ENCODE measurements at regions not wholly inside any gene's neighbourhood (a gene's known extent, or its start where the extent isn't known, plus 50 kb on each side); places are given as distances from the start of the nearest gene placed in this dataset.

DNA sequence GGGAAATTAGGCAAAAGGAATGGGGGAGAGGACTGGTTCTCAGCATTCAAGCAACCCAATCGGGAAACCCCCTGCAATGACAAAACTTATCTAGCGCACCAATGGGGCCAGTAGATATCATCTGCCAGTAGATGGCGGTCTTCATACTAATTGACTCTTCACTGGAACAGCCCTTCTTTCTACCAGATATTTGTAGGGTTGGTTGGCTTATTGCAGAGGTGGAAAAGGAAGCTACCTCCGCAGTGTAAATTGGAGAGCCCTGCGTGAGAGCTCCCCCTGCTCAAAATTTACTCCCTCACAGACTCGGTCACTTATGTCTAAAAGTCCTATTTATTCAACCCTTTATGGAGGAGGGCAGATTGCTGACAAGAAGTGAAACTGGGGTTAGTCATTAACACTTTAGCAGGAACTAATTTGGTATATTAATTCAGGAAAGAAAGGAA, 166.1 kb upstream of the CCND2 start:
- no peaks in the 10 kb centered on the region for H4K20me1 ChIP-seq (ENCODE audit: insufficient read depth)
- RAD21 ChIA-PET (ENCODE audit: low non-redundant PET in 1 of 2, low total read pairs in 2 of 2, uncharacterized antibody in 2 of 2, unreplicated experiment in 2 of 2), result no interaction called here
- H3K79me2 ChIP-seq (ENCODE audit: insufficient read depth, low read length), result no peaks in the 10 kb centered on the region
- intact Hi-C loops (cut with micrococcal nuclease), result loop anchor here (1.0 kb wide), 1 partner anchor 170 kb away; no protein-coding TSS in a partner anchor
- no peaks in the 10 kb centered on the region for H3K9me2 ChIP-seq (ENCODE audit: insufficient read depth)
- CTCF ChIA-PET, result interaction anchor here (0.7 to 2.4 kb wide), 6 partner anchors 8 to 171 kb away, joined by 3 to 26 read pairs (median 4); no protein-coding TSS in a partner anchor
- TF ChIP-seq CEBPB (IDR thresholded peaks at IDR 0.05; ENCODE audit: low read depth) (no peak), POLR2AphosphoS5 (IDR thresholded peaks at IDR 0.05; ENCODE audit: low read depth, low read length) (no peak), SIN3A (IDR thresholded peaks at IDR 0.05; ENCODE audit: low read depth) (no peak), ELF1 (IDR thresholded peaks at IDR 0.05; ENCODE audit: borderline replicate concordance, low read depth) (no peak), EZH2 (IDR thresholded peaks at IDR 0.05) (no peak), RAD21 (IDR thresholded peaks at IDR 0.05; ENCODE audit: low read depth) (peak; percentile 51)
- TF ChIP-seq, protein P1, sequence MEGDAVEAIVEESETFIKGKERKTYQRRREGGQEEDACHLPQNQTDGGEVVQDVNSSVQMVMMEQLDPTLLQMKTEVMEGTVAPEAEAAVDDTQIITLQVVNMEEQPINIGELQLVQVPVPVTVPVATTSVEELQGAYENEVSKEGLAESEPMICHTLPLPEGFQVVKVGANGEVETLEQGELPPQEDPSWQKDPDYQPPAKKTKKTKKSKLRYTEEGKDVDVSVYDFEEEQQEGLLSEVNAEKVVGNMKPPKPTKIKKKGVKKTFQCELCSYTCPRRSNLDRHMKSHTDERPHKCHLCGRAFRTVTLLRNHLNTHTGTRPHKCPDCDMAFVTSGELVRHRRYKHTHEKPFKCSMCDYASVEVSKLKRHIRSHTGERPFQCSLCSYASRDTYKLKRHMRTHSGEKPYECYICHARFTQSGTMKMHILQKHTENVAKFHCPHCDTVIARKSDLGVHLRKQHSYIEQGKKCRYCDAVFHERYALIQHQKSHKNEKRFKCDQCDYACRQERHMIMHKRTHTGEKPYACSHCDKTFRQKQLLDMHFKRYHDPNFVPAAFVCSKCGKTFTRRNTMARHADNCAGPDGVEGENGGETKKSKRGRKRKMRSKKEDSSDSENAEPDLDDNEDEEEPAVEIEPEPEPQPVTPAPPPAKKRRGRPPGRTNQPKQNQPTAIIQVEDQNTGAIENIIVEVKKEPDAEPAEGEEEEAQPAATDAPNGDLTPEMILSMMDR (IDR thresholded peaks at IDR 0.05 in 2 of 3, conservative IDR thresholded peaks at IDR 0.05 in 1 of 3; ENCODE audit: borderline replicate concordance in 1 of 3, insufficient read depth in 1 of 3, low read depth in 2 of 3, low read length in 2 of 3), result peak; percentile 49 to 74 (median 71); a peak in 5 of 6 replicates
- TF ChIP-seq, protein P2, sequence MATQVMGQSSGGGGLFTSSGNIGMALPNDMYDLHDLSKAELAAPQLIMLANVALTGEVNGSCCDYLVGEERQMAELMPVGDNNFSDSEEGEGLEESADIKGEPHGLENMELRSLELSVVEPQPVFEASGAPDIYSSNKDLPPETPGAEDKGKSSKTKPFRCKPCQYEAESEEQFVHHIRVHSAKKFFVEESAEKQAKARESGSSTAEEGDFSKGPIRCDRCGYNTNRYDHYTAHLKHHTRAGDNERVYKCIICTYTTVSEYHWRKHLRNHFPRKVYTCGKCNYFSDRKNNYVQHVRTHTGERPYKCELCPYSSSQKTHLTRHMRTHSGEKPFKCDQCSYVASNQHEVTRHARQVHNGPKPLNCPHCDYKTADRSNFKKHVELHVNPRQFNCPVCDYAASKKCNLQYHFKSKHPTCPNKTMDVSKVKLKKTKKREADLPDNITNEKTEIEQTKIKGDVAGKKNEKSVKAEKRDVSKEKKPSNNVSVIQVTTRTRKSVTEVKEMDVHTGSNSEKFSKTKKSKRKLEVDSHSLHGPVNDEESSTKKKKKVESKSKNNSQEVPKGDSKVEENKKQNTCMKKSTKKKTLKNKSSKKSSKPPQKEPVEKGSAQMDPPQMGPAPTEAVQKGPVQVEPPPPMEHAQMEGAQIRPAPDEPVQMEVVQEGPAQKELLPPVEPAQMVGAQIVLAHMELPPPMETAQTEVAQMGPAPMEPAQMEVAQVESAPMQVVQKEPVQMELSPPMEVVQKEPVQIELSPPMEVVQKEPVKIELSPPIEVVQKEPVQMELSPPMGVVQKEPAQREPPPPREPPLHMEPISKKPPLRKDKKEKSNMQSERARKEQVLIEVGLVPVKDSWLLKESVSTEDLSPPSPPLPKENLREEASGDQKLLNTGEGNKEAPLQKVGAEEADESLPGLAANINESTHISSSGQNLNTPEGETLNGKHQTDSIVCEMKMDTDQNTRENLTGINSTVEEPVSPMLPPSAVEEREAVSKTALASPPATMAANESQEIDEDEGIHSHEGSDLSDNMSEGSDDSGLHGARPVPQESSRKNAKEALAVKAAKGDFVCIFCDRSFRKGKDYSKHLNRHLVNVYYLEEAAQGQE (IDR thresholded peaks at IDR 0.05; ENCODE audit: low read depth), result no peak
- H3K9me3 ChIP-seq (ENCODE audit: control insufficient read depth in 1 of 2, insufficient read depth in 1 of 2, low read depth in 1 of 2, low read length in 2 of 2), result no peaks in the 10 kb centered on the region
- H2AFZ ChIP-seq (ENCODE audit: low read depth, low read length, poor library complexity, severe bottlenecking), result no peak overlapping the region
- no peaks in the 10 kb centered on the region for H3K4me1 ChIP-seq (ENCODE audit: control insufficient read depth in 1 of 2, insufficient read depth in 2 of 2, low read length in 2 of 2)
- ATAC-seq, result peak; percentile 97
- H3K4me2 ChIP-seq (ENCODE audit: low read length), result no peak overlapping the region
- no peak overlapping the region for H3K4me3 ChIP-seq (replicated peaks in 1 of 2; ENCODE audit: low read depth in 1 of 2, low read length in 2 of 2)
- no TSS peak for BruUV-seq (replicated peaks)
- H3K27me3 ChIP-seq (ENCODE audit: insufficient read depth, low read length), result peaks cover 39% of the 10 kb centered on the region
- H3K9ac ChIP-seq (ENCODE audit: low read length), result no peak overlapping the region
- H3K36me3 ChIP-seq (ENCODE audit: control insufficient read depth in 1 of 2, insufficient read depth in 2 of 2, low read length in 2 of 2), result no peaks in the 10 kb centered on the region
- H3K27ac ChIP-seq (ENCODE audit: low read depth, low read length), result no peak overlapping the region
- DNase-seq (ENCODE audit: low read depth, low spot score), result peak; percentile 26
- POLR2A ChIA-PET, result no interaction called here

Data from HCT116 (cell line).